ENCODE measurements at regions not wholly inside any gene's neighbourhood (a gene's known extent, or its start where the extent isn't known, plus 50 kb on each side); places are given as distances from the start of the nearest gene placed in this dataset.

- Histone ChIP-seq H3K27ac (ENCODE audit: insufficient read depth, low read depth, low read length, poor library complexity, severe bottlenecking) (no peak overlapping the region), H3K4me3 (ENCODE audit: insufficient read depth, low read depth, low read length) (no peak overlapping the region), H3K4me1 (ENCODE audit: control insufficient read depth, insufficient read depth, low read length) (no peaks in the 10 kb centered on the region), H3K27me3 (ENCODE audit: control insufficient read depth, insufficient read depth, low read length, poor library complexity, severe bottlenecking) (no peaks in the 10 kb centered on the region), H3K36me3 (ENCODE audit: control insufficient read depth, insufficient read depth, low read length) (no peaks in the 10 kb centered on the region), H3K9me3 (ENCODE audit: control insufficient read depth, low read length) (no peaks in the 10 kb centered on the region)
- WGBS, 2 experiments = 90 to 100% methylated on average over 1 to 2 of the region's 2 CpGs
Observed at GRCh38 chr15:97077975-97078374, 747.5 kb downstream of the NR2F2 start.

- Histone ChIP-seq H3K36me3 (ENCODE audit: control insufficient read depth, insufficient read depth, low read length) (no peaks in the 10 kb centered on the region), H3K4me1 (ENCODE audit: control insufficient read depth, insufficient read depth, low read length) (no peaks in the 10 kb centered on the region), H3K4me3 (ENCODE audit: insufficient read depth, low read depth, low read length) (no peak overlapping the region), H3K27ac (ENCODE audit: insufficient read depth, low read depth, low read length, poor library complexity, severe bottlenecking) (no peak overlapping the region), H3K27me3 (ENCODE audit: control insufficient read depth, insufficient read depth, low read length, poor library complexity, severe bottlenecking) (no peaks in the 10 kb centered on the region), H3K9me3 (ENCODE audit: control insufficient read depth, low read length) (no peaks in the 10 kb centered on the region)
- 83 to 90% methylated on average over 6 of the region's 6 CpGs for WGBS, 2 experiments
Observed at GRCh38 chr15:97078591-97078990, 748.1 kb downstream of the NR2F2 start.

GRCh38 chr15:97081666-97082226, 751.2 kb downstream of the NR2F2 start:
- Histone ChIP-seq H3K4me1 (ENCODE audit: control insufficient read depth, insufficient read depth, low read length) (no peaks in the 10 kb centered on the region), H3K4me3 (ENCODE audit: insufficient read depth, low read depth, low read length) (no peak overlapping the region), H3K27ac (ENCODE audit: insufficient read depth, low read depth, low read length, poor library complexity, severe bottlenecking) (no peak overlapping the region), H3K27me3 (ENCODE audit: control insufficient read depth, insufficient read depth, low read length, poor library complexity, severe bottlenecking) (no peaks in the 10 kb centered on the region), H3K9me3 (ENCODE audit: control insufficient read depth, low read length) (no peaks in the 10 kb centered on the region), H3K36me3 (ENCODE audit: control insufficient read depth, insufficient read depth, low read length) (no peaks in the 10 kb centered on the region)
- WGBS, 2 experiments = 91 to 93% methylated on average over 6 of the region's 6 CpGs

- H3K4me1 ChIP-seq (ENCODE audit: control insufficient read depth, insufficient read depth, low read length) = no peaks in the 10 kb centered on the region
- H3K36me3 ChIP-seq (ENCODE audit: control insufficient read depth, insufficient read depth, low read length) = no peaks in the 10 kb centered on the region
- H3K9me3 ChIP-seq (ENCODE audit: control insufficient read depth, low read length) = no peaks in the 10 kb centered on the region
- H3K27ac ChIP-seq (ENCODE audit: insufficient read depth, low read depth, low read length, poor library complexity, severe bottlenecking) = no peak overlapping the region
- WGBS, 2 experiments = 81 to 82% methylated on average over 9 of the region's 9 CpGs
- H3K27me3 ChIP-seq (ENCODE audit: control insufficient read depth, insufficient read depth, low read length, poor library complexity, severe bottlenecking) = no peaks in the 10 kb centered on the region
- no peak overlapping the region for H3K4me3 ChIP-seq (ENCODE audit: insufficient read depth, low read depth, low read length)
Observed at GRCh38 chr15:97082830-97083229, 752.3 kb downstream of the NR2F2 start.

- H3K9me3 ChIP-seq (ENCODE audit: control insufficient read depth, low read length) = no peaks in the 10 kb centered on the region
- H3K4me1 ChIP-seq (ENCODE audit: control insufficient read depth, insufficient read depth, low read length) = no peaks in the 10 kb centered on the region
Observed at GRCh38 chr15:97084650-97085049, 754.1 kb downstream of the NR2F2 start.

GRCh38 chr15:97085731-97086130, 755.2 kb downstream of the NR2F2 start:
- Histone ChIP-seq H3K4me1 (ENCODE audit: control insufficient read depth, insufficient read depth, low read length) (no peaks in the 10 kb centered on the region), H3K36me3 (ENCODE audit: control insufficient read depth, insufficient read depth, low read length) (no peaks in the 10 kb centered on the region), H3K9me3 (ENCODE audit: control insufficient read depth, low read length) (no peaks in the 10 kb centered on the region), H3K27ac (ENCODE audit: insufficient read depth, low read depth, low read length, poor library complexity, severe bottlenecking) (no peak overlapping the region), H3K4me3 (ENCODE audit: insufficient read depth, low read depth, low read length) (no peak overlapping the region), H3K27me3 (ENCODE audit: control insufficient read depth, insufficient read depth, low read length, poor library complexity, severe bottlenecking) (no peaks in the 10 kb centered on the region)
- 81% methylated on average over 13 of the region's 13 CpGs for WGBS, 2 experiments

More at GRCh38 chr15:97084650-97085049, 754.1 kb downstream of the NR2F2 start:
- H3K36me3 ChIP-seq (ENCODE audit: control insufficient read depth, insufficient read depth, low read length) = no peaks in the 10 kb centered on the region
- no peaks in the 10 kb centered on the region for H3K27me3 ChIP-seq (ENCODE audit: control insufficient read depth, insufficient read depth, low read length, poor library complexity, severe bottlenecking)
- 92 to 95% methylated on average over 2 of the region's 2 CpGs for WGBS, 2 experiments
- H3K4me3 ChIP-seq (ENCODE audit: insufficient read depth, low read depth, low read length) = no peak overlapping the region
- no peak overlapping the region for H3K27ac ChIP-seq (ENCODE audit: insufficient read depth, low read depth, low read length, poor library complexity, severe bottlenecking)

GRCh38 chr15:97087006-97087741, 756.7 kb downstream of the NR2F2 start:
- no peaks in the 10 kb centered on the region for H3K9me3 ChIP-seq (ENCODE audit: control insufficient read depth, low read length)
- no peaks in the 10 kb centered on the region for H3K27me3 ChIP-seq (ENCODE audit: control insufficient read depth, insufficient read depth, low read length, poor library complexity, severe bottlenecking)
- no peaks in the 10 kb centered on the region for H3K4me1 ChIP-seq (ENCODE audit: control insufficient read depth, insufficient read depth, low read length)
- H3K27ac ChIP-seq (ENCODE audit: insufficient read depth, low read depth, low read length, poor library complexity, severe bottlenecking) = no peak overlapping the region
- 96 to 99% methylated on average over 3 of the region's 3 CpGs for WGBS, 2 experiments
- H3K4me3 ChIP-seq (ENCODE audit: insufficient read depth, low read depth, low read length) = no peak overlapping the region
- H3K36me3 ChIP-seq (ENCODE audit: control insufficient read depth, insufficient read depth, low read length) = no peaks in the 10 kb centered on the region

- no CpG with 5 or more reads among the region's 1 CpG for WGBS, 2 experiments
- H3K27me3 ChIP-seq (ENCODE audit: control insufficient read depth, insufficient read depth, low read length, poor library complexity, severe bottlenecking) = no peaks in the 10 kb centered on the region
- H3K36me3 ChIP-seq (ENCODE audit: control insufficient read depth, insufficient read depth, low read length) = no peaks in the 10 kb centered on the region
- H3K4me3 ChIP-seq (ENCODE audit: insufficient read depth, low read depth, low read length) = no peak overlapping the region
- no peaks in the 10 kb centered on the region for H3K4me1 ChIP-seq (ENCODE audit: control insufficient read depth, insufficient read depth, low read length)
- no peak overlapping the region for H3K27ac ChIP-seq (ENCODE audit: insufficient read depth, low read depth, low read length, poor library complexity, severe bottlenecking)
- no peaks in the 10 kb centered on the region for H3K9me3 ChIP-seq (ENCODE audit: control insufficient read depth, low read length)
Observed at GRCh38 chr15:97091093-97091492, 760.6 kb downstream of the NR2F2 start.

- 94 to 100% methylated on average over 1 to 2 of the region's 2 CpGs for WGBS, 2 experiments
- no peak overlapping the region for H3K4me3 ChIP-seq (ENCODE audit: insufficient read depth, low read depth, low read length)
- no peaks in the 10 kb centered on the region for H3K27me3 ChIP-seq (ENCODE audit: control insufficient read depth, insufficient read depth, low read length, poor library complexity, severe bottlenecking)
- H3K9me3 ChIP-seq (ENCODE audit: control insufficient read depth, low read length) = no peaks in the 10 kb centered on the region
- no peak overlapping the region for H3K27ac ChIP-seq (ENCODE audit: insufficient read depth, low read depth, low read length, poor library complexity, severe bottlenecking)
- no peaks in the 10 kb centered on the region for H3K4me1 ChIP-seq (ENCODE audit: control insufficient read depth, insufficient read depth, low read length)
- no peaks in the 10 kb centered on the region for H3K36me3 ChIP-seq (ENCODE audit: control insufficient read depth, insufficient read depth, low read length)
Observed at GRCh38 chr15:97092656-97093055, 762.2 kb downstream of the NR2F2 start.

- H3K4me3 ChIP-seq (ENCODE audit: insufficient read depth, low read depth, low read length) = no peak overlapping the region
- H3K27me3 ChIP-seq (ENCODE audit: control insufficient read depth, insufficient read depth, low read length, poor library complexity, severe bottlenecking) = no peaks in the 10 kb centered on the region
- no peaks in the 10 kb centered on the region for H3K36me3 ChIP-seq (ENCODE audit: control insufficient read depth, insufficient read depth, low read length)
- H3K4me1 ChIP-seq (ENCODE audit: control insufficient read depth, insufficient read depth, low read length) = no peaks in the 10 kb centered on the region
- H3K9me3 ChIP-seq (ENCODE audit: control insufficient read depth, low read length) = no peaks in the 10 kb centered on the region
- WGBS, 2 experiments = 42 to 50% methylated on average over 2 of the region's 2 CpGs
- H3K27ac ChIP-seq (ENCODE audit: insufficient read depth, low read depth, low read length, poor library complexity, severe bottlenecking) = no peak overlapping the region
Observed at GRCh38 chr15:97096303-97096835, 765.9 kb downstream of the NR2F2 start.
